Caki2 (cell line): ENCODE measurements at regions not wholly inside any gene's neighbourhood (a gene's known extent, or its start where the extent isn't known, plus 50 kb on each side); places are given as distances from the start of the nearest gene placed in this dataset.

Experiments used
- DNase-seq: peaks from one replicate; pipeline ENCODE4 v3.0.0-alpha.2; 2015; ENCODE audit warnings: low read depth
- in situ Hi-C: cut with HindIII; loops from 2 replicates; pipeline ENCODE4 v1.10.0; 2016; ENCODE audit warnings: low sequenced_read_pairs, low pct_unique_long_range_greater_than_20kb, mixed read lengths

DNA sequence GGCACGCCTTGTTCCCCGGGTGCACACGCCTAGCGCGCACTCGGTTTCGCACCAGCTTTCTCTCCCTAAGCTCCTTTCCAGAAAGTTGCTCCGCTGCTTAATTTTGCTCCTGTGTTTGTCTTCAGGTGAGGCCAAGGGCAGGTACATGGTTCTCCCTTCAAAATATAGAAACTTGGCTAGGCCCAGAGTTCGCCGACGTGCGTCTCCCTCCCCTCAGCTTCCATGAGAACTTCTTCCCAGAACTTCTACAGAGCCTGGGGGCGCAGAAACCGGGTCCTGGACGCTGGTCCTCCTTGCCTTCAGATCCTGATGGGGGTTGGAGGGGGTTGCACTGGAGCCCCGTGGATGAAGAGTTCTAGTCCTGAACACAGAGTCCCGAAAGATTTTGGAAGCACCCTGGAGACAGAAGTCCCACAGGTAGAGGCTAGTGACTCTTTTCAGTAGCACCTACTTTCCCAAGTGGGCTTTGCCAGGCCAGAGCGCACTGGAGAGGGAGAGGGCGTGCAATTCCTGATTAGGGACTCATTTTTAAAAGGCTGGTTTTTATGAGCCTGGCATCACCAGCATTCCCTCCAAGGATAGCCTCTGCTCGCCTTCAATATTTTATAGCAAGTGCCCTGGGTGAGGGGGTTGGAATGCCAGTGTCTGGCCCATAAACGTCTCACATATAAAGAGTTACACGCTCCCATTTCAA is 128.4 kb downstream of the TMEM174 start:
- no peak for DNase-seq
- in situ Hi-C loops = no loop called here

DNA sequence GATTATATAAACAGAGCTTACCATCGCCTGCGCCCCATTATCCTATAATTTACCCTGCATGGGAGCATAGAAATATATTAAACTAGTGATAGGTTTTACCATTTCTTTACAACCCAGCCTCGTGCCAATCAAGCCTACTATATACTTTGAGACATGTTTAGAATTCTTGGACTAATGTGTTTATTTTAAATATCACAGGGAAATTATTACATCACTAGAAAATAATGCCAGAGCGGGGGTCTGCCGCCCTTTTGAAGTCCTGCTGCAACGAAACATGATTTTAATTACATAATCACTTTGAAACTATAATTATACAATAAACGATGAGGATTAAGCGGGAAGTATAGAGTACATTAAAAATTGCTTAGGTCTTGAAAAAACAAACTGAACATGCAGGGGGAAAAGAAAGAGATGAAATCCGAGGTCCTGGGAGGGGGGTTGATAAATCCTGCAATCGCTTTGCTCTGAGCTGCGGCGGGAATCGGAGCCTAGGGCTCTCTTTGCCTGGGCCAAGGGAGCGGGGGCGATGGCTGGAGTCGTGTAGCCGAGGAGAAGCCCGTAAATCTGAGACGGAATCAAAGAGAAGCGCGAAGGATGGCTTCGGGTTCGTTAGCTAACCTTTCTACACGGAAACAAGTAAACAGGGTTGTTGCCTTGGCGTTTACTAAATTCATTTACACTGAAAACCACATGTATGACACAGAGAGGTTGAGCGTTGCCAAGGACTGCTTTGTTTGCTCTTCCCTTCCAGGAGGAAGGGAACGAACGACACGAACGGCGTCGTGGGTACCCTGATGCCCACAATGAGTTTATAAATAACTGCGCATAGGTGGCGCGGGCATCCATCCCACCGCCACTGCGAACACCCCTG is 127.6 kb downstream of the TMEM174 start:
- in situ Hi-C loops = no loop called here
- no peak for DNase-seq

DNA sequence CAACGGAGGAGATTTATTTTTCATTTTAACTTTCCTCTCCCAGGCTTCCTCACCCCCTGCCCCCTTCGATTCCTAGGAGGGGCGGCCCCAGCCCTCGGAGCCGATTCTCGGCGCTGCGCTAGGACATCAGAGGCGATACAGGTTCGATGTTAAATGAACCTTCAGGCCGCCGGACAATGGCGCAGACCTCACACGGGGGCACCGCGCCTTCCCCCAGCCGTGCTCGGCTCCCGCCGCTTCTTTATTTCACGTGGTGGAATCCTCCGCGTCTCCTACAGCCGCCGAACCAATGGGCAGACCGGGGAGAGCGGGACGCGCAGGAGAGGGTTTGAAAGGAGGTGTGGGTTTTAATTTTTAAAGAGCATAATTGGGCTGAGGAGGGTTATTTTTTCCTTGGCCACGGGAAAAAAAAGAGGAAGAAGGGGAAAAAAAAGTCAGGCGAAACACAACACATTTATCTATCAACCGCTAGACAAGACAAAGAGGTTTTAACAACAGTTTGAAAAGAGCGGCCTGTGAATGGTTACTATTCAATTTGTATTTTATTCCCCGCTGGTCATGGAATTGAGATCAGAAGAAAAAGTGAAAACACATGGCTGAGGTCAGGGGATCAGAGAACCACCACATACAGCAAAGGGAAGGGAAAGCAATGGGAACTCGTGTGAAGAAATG is 126.8 kb downstream of the TMEM174 start:
- no peak for DNase-seq
- in situ Hi-C loops = no loop called here

DNA sequence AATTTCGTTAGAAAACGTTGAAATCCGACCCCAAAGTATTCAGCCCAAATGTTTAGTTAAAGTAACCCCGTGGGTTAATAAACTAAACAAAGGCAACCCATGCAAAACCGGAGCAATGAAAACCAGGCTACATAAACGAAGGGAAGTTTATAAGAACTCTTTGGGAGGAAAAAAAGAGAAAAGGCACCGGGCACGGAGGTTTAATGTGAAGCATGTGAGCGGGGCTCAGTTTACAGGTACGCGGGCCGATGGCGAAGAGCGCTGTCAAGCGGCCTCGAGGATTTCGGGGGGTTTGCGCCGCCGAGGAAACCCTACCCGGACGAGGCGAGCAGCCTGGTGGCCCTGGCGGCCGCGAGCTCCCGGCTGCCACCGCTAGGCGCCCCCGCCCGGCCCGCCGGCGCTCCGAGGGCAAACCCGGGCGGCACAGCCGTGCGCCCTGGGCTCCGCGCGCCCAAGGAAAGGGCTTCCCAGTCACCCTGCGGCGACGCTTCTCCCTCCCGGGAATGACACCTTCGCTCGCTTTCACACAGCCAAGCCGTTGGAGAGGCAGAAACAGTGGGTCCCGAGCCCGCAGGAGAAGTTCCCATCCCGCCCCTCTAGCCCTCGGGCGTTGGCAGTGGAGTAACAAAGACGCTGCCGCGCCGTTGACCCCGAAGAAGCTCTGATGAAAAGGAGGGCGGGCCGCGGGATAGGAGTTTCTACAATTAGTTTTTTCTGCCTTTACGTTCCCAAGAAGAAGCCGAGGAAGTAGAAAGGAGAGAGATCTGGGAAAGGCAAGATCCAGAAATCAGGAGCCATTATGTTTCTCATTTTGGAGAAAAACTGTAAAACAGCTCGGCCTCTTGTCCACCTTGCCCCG is 126.0 kb downstream of the TMEM174 start:
- in situ Hi-C loops = no loop called here
- no peak for DNase-seq

DNA sequence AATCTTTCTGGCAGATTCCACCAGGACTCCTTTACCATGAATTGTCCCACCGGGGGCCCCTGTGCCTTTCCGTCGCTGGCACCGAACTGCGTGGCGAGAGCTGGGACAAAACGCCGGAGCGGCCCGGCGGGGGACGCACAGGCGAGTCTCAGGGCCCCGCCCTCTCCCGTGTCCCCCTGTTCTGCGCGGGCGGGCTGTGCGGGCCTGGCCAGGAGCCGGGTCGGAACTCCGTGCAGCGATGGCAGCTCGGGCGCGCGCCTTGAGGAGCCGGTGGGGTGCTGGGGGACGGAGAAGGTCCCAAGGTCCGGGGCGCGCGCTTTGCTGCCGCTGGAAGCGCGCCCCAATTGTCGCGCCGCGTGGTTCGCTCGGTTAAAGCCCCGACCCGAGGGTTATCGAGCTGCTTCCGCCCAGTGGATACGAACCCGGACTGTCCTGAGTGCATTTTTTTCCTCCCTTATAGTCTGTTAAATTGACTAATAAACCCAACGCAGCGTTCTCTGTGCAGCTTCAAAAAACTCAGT is 125.3 kb downstream of the TMEM174 start:
- in situ Hi-C loops = no loop called here
- no peak for DNase-seq

DNA sequence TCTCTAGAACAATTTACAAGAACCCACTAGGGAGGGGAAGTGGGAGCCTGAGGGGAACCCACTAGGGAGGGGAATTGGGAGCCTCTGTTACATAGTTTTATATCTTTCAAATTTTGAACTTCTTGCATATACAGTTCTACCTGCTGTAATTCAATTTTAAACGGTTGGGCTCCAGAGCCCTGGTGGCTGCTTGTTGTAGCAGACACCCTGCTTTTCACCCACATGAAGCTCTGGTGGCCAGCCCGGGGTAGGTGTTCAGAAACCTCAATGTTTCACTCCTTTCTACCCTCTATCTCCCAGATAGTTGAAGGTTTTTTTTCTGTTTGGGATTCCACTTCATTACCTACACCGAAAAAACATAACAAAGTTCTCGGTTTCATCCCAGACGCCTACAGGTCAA is 124.4 kb downstream of the TMEM174 start:
- DNase-seq = no peak
- in situ Hi-C loops = no loop called here

DNA sequence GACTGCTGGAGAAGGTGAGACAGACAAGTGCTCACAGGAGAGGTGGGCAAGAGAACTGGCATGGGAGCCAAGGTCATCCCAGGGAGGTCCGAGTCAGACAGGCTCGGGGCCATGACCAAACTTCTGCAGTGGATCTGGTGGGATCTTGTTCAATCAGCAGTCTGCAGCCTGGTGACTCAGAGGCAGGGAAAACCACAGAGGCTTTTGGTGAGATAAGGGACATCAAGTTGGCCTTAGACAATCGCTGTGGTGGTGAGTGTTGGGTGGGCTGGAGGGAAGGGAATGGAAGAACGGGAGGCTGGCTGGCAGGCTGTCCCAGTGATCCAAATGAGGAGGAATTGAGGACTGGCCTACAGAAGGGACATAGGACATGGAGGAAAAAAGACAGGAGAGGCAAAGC is 123.8 kb downstream of the TMEM174 start:
- DNase-seq = no peak
- in situ Hi-C loops = no loop called here

DNA sequence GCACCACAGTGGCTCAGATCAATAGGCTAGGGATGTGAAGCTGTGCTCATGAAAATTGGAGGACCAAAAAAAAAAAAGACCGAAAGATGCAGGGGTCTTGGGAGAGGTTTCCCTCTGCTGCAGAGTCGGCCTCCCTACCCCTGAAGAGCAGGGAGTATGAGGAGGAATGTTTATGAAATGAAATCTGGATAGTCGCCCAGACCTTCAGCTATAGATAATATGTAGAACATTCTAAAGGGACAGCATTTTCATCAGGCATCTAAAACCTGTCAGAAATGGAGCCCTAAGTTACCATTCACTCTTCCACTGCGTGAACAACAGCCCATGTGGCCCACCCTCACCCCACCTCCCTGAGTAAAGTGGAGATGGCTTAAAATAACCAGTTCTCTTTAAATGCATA is 122.9 kb downstream of the TMEM174 start:
- no peak for DNase-seq
- in situ Hi-C loops = no loop called here

DNA sequence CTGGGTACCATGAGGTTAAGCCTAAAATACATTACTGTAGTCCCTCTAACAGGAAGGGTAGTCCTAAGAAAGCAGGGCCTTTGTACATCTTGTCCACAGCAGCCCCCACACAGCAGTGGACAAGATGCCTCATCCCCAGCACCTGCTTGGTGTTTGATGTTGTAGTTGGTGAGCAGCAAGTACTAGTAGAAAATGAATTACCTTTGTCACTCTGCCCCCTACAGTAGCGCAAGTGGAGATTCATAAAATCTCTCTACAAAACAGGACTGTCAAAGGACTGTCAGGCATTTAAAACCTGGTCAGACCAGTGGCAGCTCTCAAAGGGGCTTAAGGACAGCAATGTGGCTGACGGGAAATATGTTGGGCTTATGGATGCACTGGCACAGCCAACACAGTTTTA is 122.5 kb downstream of the TMEM174 start:
- in situ Hi-C loops = no loop called here
- no peak for DNase-seq

DNA sequence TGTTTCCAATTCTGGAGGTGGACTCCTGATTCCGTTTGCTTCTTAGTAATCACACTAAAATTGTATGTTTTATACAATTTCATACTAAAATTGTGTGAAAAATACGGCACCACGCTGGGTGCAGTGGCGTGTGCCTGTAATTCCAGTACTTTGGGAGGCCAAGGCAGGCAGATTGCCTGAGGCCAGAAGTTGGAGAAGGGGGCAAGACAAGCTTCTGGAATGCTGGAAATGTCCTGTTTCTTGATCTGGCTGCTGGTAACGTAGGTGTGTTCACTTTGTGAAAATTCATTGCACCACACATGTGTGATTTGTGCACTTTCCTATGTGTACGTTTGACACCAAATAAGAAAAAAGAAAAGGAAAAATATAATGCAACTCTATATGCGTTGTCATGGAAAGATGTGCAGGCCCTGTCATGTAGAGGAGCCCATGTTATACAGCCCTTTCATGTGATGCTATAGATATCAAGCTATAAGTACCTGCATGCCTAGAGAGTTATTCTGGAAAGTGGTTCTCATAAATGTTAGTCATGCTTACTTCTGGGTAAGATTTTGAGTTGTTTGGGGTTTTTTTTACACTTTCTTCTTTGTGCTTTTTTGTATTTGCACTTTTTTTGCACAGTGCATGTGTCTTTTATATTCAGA is 119.9 kb downstream of the TMEM174 start:
- DNase-seq = no peak
- in situ Hi-C loops = no loop called here

DNA sequence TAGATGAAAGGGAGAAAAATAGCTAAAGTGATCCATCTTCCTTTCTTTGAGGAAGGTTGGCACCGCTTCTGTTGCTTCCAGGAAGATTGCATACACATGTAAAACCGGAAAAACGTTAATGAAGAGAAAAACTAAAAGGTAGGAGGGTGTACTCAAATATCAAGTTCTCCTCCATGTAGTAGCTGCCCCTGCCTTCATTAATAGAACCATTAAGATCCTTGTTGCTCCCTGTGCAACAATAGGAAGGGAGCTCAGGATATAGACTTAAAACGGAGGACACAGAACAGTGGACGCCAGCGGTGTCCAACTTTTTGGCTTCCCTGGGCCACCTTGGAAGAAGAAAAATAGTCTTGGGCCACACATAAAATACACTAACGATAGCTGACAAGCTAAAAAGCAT is 118.9 kb downstream of the TMEM174 start:
- DNase-seq = no peak

DNA sequence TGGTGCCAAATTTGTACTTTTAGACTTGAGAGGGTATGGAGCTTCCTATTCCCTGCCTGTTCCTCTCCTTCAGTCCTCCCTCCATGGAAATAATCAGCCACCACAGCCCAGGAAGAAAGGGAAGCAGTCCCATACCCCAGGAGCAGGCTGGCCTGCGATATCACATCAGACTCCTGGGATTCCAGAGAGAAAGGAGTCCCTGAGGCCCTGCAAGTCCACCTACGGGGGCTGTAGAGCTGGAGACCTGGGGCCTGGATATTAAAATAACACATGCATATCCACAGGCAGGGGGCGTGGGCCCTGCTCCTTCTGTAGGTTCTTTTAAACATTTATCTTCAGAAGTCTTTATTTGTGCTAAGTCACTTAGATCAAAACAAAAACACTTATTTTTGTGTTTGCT is 117.2 kb downstream of the TMEM174 start:
- DNase-seq = no peak
- in situ Hi-C loops = no loop called here

More for the DNA sequence above, 118.9 kb downstream of the TMEM174 start:
- in situ Hi-C loops = no loop called here

DNA sequence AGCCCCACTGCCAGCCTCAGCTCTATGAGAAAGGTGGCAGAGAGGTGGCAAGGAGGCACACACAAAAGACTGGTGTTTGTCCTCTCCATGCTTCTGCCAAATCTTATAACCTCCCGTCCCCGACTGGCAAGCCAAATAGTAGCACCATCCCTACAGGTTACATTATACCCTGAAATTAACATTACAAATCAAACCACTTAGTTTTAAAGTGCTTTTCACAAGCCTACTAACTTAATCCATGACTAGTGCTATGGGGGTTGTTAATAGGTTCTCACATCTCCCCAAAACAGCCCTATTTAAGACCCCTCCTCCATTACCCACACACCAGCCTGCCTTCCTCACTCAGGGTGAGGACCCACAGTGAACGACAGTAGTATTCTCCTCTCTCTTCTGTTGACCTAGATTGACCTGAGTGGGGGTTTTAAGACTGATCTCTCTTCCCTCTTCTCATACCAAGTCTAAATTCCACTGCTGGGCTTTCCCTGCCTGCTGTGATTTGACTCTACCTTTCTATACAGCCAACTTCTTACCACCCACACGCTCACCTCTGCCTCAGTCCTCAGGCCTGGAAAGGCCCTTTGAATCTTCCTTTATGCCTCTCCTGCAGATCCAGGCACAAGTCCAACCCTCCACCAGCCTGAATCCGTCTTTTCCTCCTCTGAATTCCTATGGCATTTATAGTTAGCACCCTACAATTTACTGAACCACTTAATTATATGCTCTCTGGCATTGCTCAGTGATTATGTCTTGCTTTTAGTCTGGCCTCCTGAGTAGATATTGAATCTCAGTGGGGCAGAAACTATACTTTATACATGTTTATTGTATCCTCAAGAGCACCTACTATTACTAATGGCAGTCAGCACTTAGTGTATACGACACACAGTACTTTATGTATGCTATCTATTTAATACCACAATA is 116.1 kb downstream of the TMEM174 start:
- in situ Hi-C loops = no loop called here
- no peak for DNase-seq

DNA sequence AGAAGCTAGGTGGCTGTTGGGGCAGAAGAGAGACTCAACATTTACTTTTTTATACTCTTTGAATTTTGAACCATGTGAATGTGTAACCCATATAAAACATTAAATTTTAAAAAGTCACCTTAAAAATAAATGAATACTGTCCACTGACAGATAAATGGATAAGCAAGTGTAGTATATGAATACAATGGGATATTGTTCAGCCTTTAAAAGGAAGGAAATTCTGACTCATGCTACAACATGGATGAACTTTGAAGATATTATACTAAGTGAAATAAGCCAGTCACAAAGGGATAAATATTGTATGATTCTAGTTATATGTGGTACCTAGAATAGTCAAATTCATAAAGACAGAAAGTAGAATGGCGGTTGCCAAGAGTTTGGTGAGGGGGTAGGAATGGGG is 113.9 kb downstream of the TMEM174 start:
- in situ Hi-C loops = no loop called here
- DNase-seq = no peak

DNA sequence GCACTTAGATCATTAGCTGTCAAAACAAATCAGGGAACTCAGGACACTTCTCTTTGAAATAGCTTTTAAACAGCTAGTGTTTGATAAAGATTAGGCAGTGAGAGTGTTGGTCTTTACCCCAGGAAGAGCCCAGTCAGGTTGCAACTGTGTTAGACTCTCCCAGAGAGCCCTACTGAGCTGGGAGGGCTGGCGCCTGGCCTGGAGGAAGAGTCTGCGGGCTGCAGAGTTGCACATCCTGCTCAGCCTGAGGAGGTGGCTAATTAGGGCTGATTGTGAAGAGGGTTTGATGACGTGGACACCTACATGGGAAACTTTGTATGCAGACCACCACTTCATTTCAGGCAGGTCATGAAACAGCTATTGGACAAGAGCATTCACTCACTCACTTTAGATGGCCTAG is 112.0 kb downstream of the TMEM174 start:
- DNase-seq = no peak

DNA sequence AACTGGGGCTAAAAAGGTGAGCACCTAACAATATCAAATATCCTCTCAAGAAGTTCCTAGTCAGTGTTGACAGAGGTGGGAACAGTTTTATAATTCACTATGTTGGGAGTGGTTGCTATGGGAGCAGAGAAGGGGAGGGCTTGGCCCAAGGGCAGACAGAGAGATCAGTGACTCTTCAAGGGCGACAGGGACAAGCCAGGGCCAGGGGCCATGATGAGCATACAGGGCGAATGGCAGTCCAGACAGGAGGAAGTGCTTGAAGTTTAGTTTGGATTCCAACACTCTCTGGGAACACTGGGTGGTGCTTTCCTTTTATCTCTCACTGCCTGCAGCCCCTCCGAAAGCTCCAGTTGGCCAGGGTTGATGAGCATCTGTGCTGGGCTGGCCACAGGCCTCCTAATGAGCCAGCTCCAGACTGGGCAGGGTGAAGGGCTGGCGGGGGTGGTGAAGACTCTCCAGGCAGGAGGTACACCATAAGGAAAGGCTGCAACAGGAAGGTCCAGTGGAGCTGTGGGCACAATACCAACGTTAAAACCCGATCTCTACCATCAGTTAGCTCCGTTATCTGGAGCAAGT is 111.3 kb downstream of the TMEM174 start:
- DNase-seq = peak; percentile 54
- in situ Hi-C loops = no loop called here

More for the DNA sequence above, 112.0 kb downstream of the TMEM174 start:
- in situ Hi-C loops = no loop called here
